Progenitor cell of endocrine pancreas (in vitro differentiated cells): ENCODE measurements at regions not wholly inside any gene's neighbourhood (a gene's known extent, or its start where the extent isn't known, plus 50 kb on each side); places are given as distances from the start of the nearest gene placed in this dataset.

Experiments
- DNase-seq: peaks from one replicate; pipeline ENCODE4 v3.0.0; 2021; ENCODE audit warnings: low spot score; ENCODE audit not compliant: unreplicated experiment
- H3K27ac Mint-ChIP-seq: 2 replicates; pipeline ENCODE4 v1.8.0; 2021; ENCODE audit warnings: mild to moderate bottlenecking, moderate library complexity, mixed read lengths
- H3K27me3 Mint-ChIP-seq: 2 replicates; pipeline ENCODE4 v1.8.0; 2021; ENCODE audit warnings: mixed read lengths
- H3K36me3 Mint-ChIP-seq: 2 replicates; pipeline ENCODE4 v1.8.0; 2022; ENCODE audit warnings: mixed read lengths; ENCODE audit not compliant: insufficient read depth
- H3K4me1 Mint-ChIP-seq: 2 replicates; pipeline ENCODE4 v1.8.0; 2021; ENCODE audit warnings: low read depth, mixed read lengths
- H3K4me3 Mint-ChIP-seq: 2 replicates; pipeline ENCODE4 v1.8.0; 2021; ENCODE audit warnings: low read depth, mild to moderate bottlenecking, moderate library complexity, mixed read lengths
- H3K9me3 Mint-ChIP-seq: 2 replicates; pipeline ENCODE4 v1.8.0; 2021; ENCODE audit warnings: low read depth, mixed read lengths
- TF ChIP-seq, protein P1 (sequence below): fragments of 200-600 bp; sonication (generic); IDR thresholded peaks from one replicate; pipeline ENCODE4 v1.5.0; 2021; ENCODE audit warnings: antibody characterized with exemption, mild to moderate bottlenecking; ENCODE audit not compliant: unreplicated experiment

DNA sequence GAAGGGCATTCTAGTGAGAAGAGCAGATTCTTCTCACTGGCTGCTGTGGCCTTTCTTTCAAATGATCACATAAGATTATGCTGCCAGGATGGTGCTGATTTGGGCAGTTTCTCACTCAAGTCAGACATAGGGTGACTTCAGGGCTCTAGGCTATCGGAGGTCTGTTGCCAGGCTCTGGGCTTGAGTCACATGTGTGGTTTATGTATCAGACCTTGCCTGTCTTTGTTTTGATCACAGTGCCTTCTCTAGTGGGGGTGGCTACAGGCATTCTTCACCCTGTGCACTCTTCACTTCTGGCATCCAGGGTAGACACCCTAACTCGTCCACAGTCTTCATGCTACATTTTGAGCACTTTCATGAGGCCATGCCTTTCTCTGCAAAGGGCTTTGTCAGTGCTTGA, 823.7 kb upstream of the MAN1A1 start:
- DNase-seq = no peak
- H3K36me3 Mint-ChIP-seq = no peaks in the 10 kb centered on the region
- no peaks in the 10 kb centered on the region for H3K9me3 Mint-ChIP-seq
- no peak overlapping the region for H3K4me3 Mint-ChIP-seq
- H3K27ac Mint-ChIP-seq = no peak overlapping the region
- TF ChIP-seq, protein P1, sequence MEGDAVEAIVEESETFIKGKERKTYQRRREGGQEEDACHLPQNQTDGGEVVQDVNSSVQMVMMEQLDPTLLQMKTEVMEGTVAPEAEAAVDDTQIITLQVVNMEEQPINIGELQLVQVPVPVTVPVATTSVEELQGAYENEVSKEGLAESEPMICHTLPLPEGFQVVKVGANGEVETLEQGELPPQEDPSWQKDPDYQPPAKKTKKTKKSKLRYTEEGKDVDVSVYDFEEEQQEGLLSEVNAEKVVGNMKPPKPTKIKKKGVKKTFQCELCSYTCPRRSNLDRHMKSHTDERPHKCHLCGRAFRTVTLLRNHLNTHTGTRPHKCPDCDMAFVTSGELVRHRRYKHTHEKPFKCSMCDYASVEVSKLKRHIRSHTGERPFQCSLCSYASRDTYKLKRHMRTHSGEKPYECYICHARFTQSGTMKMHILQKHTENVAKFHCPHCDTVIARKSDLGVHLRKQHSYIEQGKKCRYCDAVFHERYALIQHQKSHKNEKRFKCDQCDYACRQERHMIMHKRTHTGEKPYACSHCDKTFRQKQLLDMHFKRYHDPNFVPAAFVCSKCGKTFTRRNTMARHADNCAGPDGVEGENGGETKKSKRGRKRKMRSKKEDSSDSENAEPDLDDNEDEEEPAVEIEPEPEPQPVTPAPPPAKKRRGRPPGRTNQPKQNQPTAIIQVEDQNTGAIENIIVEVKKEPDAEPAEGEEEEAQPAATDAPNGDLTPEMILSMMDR = no peak
- H3K27me3 Mint-ChIP-seq = no peaks in the 10 kb centered on the region
- H3K4me1 Mint-ChIP-seq = peaks cover 4% of the 10 kb centered on the region

DNA sequence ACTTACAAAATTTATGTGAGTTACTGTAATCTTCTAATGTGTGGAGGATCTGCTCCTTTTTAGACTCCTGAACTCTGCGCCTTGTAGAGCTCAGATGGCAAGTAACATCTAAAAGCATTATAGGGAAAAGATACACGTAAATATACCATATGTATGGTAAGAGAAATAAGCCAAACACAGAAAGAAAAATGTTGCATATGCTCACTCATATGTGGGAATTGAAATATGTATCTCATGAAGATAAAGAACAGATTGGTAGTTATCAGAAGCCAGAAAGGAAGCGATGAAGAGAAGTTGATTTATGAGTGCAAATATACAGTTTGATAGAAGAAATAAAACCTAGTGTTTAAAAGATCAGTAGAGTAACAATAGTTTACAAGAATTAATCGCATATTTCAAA, 815.0 kb upstream of the MAN1A1 start:
- H3K4me1 Mint-ChIP-seq = peaks cover 1% of the 10 kb centered on the region
- H3K27me3 Mint-ChIP-seq = no peaks in the 10 kb centered on the region
- no peak for DNase-seq
- H3K4me3 Mint-ChIP-seq = no peak overlapping the region
- no peaks in the 10 kb centered on the region for H3K36me3 Mint-ChIP-seq
- TF ChIP-seq, protein P1 = no peak
- H3K9me3 Mint-ChIP-seq = no peaks in the 10 kb centered on the region
- no peak overlapping the region for H3K27ac Mint-ChIP-seq

DNA sequence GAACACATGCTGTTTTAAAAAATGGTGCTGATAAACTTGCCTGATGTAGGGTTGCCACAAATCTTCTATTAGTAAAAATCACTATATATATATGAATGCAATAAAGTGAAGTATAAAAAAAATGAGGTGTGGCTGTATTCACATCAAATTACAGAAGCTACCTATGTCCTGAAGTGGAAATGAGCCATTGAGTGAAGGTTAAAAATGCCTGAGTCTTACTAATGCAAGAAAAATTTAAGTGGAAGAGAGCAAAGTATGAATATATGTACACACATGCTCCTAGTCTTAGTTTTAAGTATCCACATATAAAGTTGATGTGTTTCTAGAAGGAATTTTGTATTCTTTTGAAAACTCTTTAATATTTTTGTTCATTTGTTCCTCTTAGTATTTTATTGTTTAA, 808.3 kb upstream of the MAN1A1 start:
- no peaks in the 10 kb centered on the region for H3K36me3 Mint-ChIP-seq
- peaks cover 3% of the 10 kb centered on the region for H3K9me3 Mint-ChIP-seq
- peaks cover 5% of the 10 kb centered on the region for H3K4me1 Mint-ChIP-seq
- TF ChIP-seq, protein P1 = no peak
- no peaks in the 10 kb centered on the region for H3K27me3 Mint-ChIP-seq
- no peak overlapping the region for H3K27ac Mint-ChIP-seq
- no peak for DNase-seq
- H3K4me3 Mint-ChIP-seq = no peak overlapping the region

DNA sequence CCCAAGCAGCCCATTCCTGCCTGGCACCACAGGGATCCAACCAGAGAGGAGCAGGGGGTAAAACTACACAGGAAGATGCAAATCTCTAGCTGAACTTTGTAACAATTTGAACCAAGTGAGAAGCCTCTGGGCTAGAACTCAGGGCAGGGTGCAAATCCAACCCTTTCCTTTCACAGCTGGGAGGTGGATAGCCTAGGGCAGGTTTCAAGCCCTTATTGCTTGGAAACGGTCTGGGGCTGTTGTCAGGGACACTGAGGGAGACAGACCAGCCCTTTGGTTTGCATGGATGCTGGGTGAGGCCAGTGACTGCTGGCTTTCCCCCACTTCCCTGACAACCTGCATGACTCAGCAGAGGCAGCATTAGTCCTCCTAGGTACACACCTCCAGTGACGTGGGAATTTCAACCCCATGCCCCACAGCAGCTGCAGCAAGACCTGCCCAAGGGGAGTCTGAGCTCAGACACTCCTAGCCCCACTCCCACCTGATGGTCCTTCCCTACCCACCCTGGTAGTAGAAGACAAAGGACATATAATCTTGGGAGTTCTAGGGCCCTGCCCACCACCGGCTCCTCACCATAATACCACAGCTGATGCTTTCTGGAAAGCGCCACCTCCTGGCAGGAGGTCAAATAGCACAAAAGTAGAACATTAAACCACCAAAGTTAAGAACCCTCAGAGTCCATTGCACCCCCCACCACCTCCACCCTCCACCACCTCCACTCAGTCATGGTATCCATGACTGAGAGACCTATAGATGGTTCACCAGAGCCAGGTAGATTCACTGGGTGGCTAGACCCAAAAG, 797.7 kb upstream of the MAN1A1 start:
- no peak for DNase-seq
- Mint-ChIP-seq H3K27ac (no peak overlapping the region), H3K27me3 (no peaks in the 10 kb centered on the region), H3K36me3 (no peaks in the 10 kb centered on the region), H3K4me3 (no peak overlapping the region), H3K9me3 (peaks cover 15% of the 10 kb centered on the region), H3K4me1 (no peaks in the 10 kb centered on the region)
- TF ChIP-seq, protein P1 = no peak

DNA sequence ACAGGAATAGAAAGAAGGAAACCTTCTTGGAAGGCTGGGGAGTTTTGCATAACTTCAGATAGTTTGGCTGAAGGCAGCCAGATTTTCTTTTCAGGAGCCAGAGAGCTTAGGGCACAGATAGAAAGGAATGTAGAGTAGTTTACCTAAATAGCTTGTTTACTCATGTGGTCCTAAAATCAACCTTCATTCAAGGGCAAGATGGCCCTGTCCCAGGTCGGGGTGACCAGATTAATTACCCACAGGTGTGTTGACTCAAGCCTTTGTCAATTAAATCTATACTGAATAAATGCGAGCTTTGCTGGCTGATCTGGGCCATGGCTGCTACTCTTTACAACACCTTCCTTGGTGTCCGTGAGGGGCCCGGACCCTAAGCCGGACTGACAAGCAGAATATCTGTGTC, 792.0 kb upstream of the MAN1A1 start:
- Mint-ChIP-seq H3K9me3 (peaks cover 3% of the 10 kb centered on the region), H3K4me1 (no peaks in the 10 kb centered on the region), H3K4me3 (no peak overlapping the region), H3K36me3 (no peaks in the 10 kb centered on the region), H3K27me3 (no peaks in the 10 kb centered on the region), H3K27ac (no peak overlapping the region)
- TF ChIP-seq, protein P1 = no peak
- no peak for DNase-seq
